Myocyte (in vitro differentiated cells): ENCODE measurements at regions not wholly inside any gene's neighbourhood (a gene's known extent, or its start where the extent isn't known, plus 50 kb on each side); places are given as distances from the start of the nearest gene placed in this dataset.

ENCODE experiments used
- DNase-seq: peaks from one replicate; pipeline ENCODE4 v3.0.0-alpha.2; 2012; ENCODE audit warnings: low read depth

- DNase-seq: no peak
Measured at GRCh38 chr10:78760463-78761310, 308.1 kb upstream of the ZMIZ1 start.

DNA sequence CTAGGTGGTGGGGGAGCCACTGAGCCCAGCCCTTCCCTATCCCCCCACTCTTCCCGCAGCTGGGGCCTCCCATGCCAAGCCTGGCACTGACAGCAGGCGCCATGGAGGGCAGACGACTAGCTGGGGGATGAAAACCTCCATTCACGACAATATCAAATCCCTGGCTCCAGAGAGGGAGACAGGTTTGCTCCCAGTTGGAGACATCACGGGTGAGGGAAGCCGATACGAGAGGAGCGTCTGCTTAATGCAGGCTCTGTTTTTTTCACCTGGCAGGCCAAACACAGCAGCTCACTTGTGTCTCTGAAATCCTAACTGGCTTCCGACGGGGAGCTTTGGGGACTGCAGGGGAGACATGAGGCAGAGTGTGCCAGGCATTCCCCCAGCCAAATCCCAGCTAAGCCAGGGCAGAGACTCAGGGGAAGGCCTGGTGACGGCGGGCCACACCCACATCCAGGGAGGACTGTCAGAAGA, 307.4 kb upstream of the ZMIZ1 start:
- no peak for DNase-seq

DNA sequence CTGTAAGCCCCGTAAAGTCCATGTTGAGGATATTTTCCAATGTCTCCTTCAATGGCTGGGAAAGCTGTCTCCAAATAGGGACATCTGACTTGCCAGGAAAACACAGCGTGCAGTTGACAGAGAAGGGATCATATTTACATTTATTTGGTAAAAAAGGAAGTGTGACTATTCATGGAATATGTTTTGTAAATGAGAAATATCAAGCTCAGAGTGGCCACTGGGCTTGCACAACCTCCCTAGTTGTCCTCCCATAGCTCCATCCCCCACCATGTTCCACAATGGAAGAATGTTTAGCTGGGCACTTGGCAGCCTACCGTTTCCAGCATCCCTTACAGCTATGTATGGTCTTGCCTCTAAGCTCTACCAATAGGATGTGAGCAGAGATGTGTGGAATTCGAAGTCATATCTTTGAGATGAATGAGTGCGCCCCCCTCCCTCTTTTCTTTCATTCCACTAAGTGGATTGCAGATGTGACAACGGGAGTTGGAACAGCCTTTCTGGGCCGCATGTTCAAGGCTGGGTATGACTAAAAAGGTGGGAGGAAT, 306.6 kb upstream of the ZMIZ1 start:
- DNase-seq: no peak

GRCh38 chr10:78763234-78763633, 305.5 kb upstream of the ZMIZ1 start:
- no peak for DNase-seq

GRCh38 chr10:78763651-78764395, 304.9 kb upstream of the ZMIZ1 start:
- DNase-seq: no peak

- DNase-seq: no peak
Measured at GRCh38 chr10:78764436-78764835, 304.3 kb upstream of the ZMIZ1 start.

DNA sequence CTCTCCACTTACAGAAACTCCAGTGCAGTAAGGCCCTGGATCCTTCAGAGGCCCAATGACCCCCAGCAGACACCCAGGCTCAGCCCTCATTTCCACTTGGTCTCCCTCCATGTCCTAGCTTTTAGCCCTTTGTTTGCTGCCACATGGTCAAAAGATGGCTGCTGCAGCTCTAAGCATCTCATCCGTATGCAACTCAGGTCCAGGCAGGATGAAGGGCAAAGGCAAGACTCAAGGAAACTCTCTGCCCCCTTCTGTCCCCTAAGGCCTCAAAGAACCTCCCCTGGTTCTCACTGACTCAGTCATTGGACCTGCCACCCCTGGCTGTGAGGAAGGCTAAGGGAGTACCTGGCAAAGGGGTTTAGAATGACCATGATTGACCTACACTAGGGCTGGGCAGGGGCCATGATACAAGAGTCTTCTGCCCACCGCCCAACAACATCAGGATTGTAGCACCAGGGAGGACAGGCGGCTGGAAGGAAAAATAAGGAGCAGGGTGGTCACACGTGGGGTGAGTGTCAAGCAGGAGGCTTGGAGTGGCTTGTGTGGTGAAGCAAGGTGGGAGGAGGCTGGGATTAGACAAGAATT, 303.8 kb upstream of the ZMIZ1 start:
- DNase-seq: no peak

DNA sequence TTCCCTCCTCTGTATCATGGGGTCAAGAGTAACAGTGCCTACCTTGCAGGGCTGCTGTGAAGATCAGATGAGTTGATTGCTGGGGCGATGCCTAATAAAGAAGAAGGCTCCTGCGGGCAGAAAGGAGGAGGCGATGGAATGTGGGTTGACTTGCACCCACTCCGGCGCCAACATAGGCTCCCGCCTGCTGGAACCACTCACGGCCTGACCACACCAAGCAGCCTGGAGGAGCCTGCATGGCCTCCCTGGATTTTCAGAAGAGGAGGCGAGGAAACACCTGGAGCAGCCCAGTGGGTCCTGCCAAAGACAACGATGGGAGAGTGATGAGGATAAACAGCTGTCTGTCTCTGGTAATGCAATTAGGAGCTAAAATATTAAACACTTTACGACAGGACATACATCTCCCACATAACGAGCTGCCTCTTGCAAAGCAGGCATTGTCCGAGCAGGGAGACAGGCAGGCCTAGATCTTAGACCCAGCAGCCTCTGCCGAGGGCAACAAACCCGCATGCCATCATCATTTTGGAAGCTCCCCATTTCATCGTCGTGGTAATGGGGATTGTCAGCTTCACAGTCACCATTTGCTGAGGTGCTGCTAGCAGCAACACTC, 302.9 kb upstream of the ZMIZ1 start:
- DNase-seq: no peak

DNA sequence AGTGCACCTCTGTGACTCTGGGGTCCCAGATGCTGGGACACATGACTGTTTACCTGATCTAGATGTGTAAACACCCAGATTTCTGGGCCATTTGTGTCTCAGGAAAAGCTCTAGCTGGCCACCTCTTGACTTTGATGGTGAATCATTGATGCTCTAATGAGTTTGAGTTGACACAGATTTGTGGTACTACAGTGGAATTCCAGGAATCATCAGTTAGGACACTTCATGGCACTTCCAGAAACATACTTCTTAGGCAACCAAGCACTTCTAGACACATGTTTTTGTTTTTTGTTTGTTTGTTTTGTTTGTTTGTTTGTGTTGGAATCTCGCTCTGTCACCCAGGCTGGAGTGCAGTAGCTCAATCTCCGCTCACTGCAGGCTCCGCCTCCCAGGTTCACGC, 302.2 kb upstream of the ZMIZ1 start:
- no peak for DNase-seq

DNA sequence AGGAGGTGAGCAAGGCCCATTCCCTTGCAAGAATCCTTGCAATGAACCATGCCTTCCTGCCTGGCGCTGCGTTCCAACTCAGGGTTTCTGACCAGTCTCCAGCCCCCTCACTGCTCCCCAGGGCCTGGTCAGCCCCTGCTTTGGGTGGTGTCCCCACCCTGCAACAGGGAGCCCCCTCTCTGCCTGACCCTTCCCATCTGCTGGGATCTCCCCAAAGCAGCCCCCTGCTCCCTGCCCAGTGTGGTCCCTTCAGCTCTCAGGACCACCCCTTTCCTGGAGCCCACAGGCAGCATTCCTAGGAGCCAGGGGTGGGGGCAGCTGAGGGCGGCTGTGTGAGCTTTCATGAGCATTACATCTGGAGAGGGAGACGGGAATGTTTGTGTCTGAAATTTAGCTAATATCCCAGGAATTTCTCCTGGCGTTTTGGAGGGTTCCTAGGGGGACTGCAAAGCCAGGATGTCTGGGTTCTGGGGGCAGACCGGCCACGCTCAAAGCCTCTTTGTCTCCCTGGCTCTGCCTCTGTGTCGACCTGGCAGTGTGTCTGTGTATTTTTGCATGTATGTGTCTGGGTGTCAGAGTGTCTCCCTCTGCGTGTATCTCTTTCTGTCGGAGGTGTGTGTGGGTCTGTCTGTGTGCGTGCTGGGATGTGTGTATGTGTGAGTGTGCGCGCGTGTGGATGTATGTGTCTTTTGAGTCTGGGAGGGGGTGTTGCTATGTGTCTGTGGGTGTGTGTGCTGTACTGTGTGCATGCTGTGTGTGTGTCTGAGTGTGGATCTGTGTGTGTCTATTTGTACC, 300.5 kb upstream of the ZMIZ1 start:
- DNase-seq: no peak

GRCh38 chr10:78768876-78769275, 299.9 kb upstream of the ZMIZ1 start:
- no peak for DNase-seq

DNA sequence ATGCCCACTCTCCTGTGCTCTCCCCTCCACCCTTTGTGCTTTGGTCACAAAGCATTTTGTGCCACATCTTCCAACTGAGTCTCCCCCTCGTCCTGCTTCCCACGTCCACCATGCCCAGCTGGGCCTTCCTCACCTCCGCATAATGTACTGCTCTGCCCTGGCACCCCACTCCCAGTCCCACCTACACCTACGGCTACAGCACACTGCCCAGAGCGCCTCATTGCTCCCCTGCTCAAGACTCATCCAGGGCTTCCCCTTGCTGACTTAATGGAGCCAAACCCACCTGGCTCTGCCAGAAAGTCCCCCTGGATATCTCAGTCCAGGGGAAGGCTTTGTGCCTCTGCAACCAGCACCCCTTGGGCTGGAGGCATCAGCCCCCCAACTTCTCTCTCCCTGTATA, 299.2 kb upstream of the ZMIZ1 start:
- no peak for DNase-seq

DNA sequence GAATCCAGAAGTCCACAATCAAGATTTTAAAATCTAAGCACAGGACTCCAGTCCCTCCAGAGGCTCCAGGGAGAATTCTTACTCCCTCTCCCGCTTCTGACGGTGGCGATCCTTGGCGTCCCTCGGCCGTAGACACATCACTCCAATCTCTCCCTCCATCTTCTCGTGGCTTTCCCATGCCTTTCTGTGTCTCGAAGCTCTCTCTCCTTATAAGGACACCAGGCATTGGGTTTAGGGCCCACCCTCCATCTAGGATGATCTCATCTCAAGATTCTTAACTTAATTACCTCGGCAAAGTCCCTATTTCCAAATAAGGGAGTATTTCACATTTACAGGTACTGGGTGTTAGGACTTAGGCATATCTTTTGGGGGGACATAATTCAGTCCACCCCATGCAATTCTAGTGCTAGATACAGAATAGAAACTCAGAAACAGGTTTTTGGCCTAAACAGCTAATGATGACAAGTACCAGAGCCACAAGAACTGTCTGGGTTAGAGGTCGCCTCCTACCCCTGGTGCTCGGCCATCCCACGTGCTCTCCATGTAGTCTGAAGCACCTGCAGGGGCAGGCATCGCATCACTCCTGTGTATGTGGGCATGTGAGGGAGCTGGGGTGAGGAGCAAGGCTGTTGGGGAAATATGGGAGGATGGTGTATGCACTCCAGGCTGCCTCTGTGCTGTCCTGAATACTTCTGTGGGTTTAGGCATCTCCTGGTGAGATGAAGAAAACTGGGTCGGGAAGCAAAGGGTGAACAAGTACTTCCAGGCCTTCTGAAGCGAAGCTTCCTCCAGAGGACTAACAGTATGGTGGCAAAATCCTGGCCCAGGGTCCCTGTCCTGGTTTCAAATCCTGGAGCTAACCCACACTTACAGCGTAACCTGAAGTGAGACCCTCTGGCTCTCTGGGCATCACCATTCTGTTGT, 298.3 kb upstream of the ZMIZ1 start:
- no peak for DNase-seq

DNA sequence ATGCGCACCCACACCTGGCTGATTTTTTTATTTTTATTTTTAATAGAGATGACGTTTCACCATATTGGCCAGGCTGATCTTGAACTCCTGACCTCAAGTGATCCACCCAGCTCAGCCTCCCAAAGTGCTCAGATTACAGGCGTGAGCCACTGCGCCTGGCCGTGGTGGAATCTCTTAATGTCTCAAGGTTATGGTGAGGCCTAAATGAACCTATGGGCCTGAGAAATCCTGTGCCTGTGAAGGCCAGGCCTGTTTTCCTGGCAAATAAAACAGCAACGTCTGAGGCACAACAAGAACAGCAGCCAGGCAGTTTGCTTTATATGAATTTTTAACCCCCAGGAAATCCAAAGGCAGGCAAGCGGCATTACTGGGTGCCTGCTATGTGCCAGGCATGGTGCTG, 297.5 kb upstream of the ZMIZ1 start:
- DNase-seq: no peak

DNA sequence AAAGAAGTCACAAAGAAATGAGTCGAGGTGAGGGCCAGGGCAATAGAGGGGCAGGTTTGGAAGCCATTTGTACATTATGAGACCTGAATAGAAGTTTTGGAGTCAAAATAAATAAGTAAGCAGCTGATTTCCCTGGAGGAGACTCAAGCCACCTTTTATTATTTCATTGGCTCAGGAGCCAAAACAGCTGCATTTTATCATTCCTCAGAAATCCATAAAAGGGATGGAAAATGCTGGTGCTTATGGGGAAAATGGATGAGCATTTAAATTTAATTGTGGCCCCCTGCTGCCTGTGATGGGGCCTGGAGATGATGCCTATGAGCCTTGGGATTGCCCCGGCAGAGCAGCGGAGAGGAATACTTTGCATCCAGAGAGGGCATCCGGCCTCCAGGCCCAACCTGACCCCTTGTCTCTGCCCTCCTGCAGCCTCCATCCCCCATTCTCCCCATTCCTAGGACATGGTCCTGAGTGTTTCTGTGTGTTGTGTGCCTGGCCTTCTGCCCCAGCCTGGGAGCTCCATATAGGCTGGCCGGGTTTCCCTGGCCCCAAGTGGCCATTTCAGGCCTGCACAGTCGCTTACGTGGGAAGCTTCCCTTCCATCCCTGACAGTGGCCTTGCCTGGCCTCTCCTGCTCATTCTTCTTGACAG, 296.8 kb upstream of the ZMIZ1 start:
- DNase-seq: no peak

- no peak for DNase-seq
Measured at GRCh38 chr10:78772486-78772885, 296.3 kb upstream of the ZMIZ1 start.

GRCh38 chr10:78772986-78773530, 295.7 kb upstream of the ZMIZ1 start:
- DNase-seq: no peak

- DNase-seq: no peak
Measured at GRCh38 chr10:78774614-78774998, 294.2 kb upstream of the ZMIZ1 start.
